ENCODE measurements at regions not wholly inside any gene's neighbourhood (a gene's known extent, or its start where the extent isn't known, plus 50 kb on each side); places are given as distances from the start of the nearest gene placed in this dataset.

GRCh38 chr1:54456921-54457529, 50.8 kb upstream of the SSBP3 start:
- TF ChIP-seq, protein P1, sequence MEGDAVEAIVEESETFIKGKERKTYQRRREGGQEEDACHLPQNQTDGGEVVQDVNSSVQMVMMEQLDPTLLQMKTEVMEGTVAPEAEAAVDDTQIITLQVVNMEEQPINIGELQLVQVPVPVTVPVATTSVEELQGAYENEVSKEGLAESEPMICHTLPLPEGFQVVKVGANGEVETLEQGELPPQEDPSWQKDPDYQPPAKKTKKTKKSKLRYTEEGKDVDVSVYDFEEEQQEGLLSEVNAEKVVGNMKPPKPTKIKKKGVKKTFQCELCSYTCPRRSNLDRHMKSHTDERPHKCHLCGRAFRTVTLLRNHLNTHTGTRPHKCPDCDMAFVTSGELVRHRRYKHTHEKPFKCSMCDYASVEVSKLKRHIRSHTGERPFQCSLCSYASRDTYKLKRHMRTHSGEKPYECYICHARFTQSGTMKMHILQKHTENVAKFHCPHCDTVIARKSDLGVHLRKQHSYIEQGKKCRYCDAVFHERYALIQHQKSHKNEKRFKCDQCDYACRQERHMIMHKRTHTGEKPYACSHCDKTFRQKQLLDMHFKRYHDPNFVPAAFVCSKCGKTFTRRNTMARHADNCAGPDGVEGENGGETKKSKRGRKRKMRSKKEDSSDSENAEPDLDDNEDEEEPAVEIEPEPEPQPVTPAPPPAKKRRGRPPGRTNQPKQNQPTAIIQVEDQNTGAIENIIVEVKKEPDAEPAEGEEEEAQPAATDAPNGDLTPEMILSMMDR (conservative IDR thresholded peaks at IDR 0.05 in 1 of 2, IDR thresholded peaks at IDR 0.05 in 1 of 2; ENCODE audit: low read depth in 1 of 2, low read length in 2 of 2): no peak
- no peak for TF ChIP-seq EZH2 (IDR thresholded peaks at IDR 0.05; ENCODE audit: low read length, missing control alignments)
